ENCODE measurements at regions not wholly inside any gene's neighbourhood (a gene's known extent, or its start where the extent isn't known, plus 50 kb on each side); places are given as distances from the start of the nearest gene placed in this dataset.
A peak's percentile ranks its signal among the peaks of the same experiment; 100 is the strongest.

GRCh38 chr14:64639340-64639821, 64.8 kb upstream of the PLEKHG3 start:
- no peak for DNase-seq

- no peak for DNase-seq
Measured at GRCh38 chr14:64640839-64641238, 63.4 kb upstream of the PLEKHG3 start.

- DNase-seq: no peak
Measured at GRCh38 chr14:64641760-64642159, 62.5 kb upstream of the PLEKHG3 start.

GRCh38 chr14:64643709-64644108, 60.5 kb upstream of the PLEKHG3 start:
- DNase-seq: no peak

GRCh38 chr14:64644629-64645028, 59.6 kb upstream of the PLEKHG3 start:
- no peak for DNase-seq

- no peak for DNase-seq
Measured at GRCh38 chr14:64645220-64645892, 58.9 kb upstream of the PLEKHG3 start.

GRCh38 chr14:64646103-64646502, 58.1 kb upstream of the PLEKHG3 start:
- no peak for DNase-seq

- DNase-seq: no peak
Measured at GRCh38 chr14:64649383-64649998, 54.7 kb upstream of the PLEKHG3 start.

GRCh38 chr14:64653900-64654245, 50.4 kb upstream of the PLEKHG3 start:
- DNase-seq: no peak

- peak; percentile 12 for DNase-seq
Measured at GRCh38 chr14:64654246-64654900, 49.9 kb upstream of the PLEKHG3 start.

Measured in CD4-positive, alpha-beta T cell treated with Interleukin-17A for 1 hour (primary cell).